ENCODE measurements at regions not wholly inside any gene's neighbourhood (a gene's known extent, or its start where the extent isn't known, plus 50 kb on each side); places are given as distances from the start of the nearest gene placed in this dataset.

DNA sequence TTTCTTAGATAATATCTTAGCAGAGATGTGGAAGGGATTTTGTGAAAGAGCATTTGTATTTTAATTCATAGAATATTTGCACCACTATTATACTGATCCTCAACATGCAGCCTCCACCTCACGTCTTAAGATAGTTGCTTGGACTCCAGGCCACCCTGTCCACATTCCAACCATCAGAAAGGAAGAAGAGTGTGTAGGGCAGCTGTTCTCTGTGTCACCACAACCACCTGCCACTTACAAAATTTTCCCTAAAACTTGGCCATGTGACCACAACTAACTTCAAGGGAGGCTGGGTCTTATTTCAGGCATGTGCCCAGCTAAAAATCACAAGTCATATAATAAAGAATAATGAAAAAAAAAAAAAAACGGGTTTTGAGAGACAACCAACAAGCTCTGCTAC lies 528.1 kb downstream of the RAB28 start:
- H2AFZ ChIP-seq (ENCODE audit: low read depth) = no peak overlapping the region
- H3K79me2 ChIP-seq (ENCODE audit: insufficient read depth, low read depth) = no peaks in the 10 kb centered on the region
- no peak overlapping the region for H3K4me2 ChIP-seq
- no peak overlapping the region for H3K4me3 ChIP-seq (IDR thresholded peaks at IDR 0.05; ENCODE audit: insufficient read depth, low read depth, low read length)
- no peaks in the 10 kb centered on the region for H4K20me1 ChIP-seq (ENCODE audit: insufficient read depth)
- TF ChIP-seq, protein P1, sequence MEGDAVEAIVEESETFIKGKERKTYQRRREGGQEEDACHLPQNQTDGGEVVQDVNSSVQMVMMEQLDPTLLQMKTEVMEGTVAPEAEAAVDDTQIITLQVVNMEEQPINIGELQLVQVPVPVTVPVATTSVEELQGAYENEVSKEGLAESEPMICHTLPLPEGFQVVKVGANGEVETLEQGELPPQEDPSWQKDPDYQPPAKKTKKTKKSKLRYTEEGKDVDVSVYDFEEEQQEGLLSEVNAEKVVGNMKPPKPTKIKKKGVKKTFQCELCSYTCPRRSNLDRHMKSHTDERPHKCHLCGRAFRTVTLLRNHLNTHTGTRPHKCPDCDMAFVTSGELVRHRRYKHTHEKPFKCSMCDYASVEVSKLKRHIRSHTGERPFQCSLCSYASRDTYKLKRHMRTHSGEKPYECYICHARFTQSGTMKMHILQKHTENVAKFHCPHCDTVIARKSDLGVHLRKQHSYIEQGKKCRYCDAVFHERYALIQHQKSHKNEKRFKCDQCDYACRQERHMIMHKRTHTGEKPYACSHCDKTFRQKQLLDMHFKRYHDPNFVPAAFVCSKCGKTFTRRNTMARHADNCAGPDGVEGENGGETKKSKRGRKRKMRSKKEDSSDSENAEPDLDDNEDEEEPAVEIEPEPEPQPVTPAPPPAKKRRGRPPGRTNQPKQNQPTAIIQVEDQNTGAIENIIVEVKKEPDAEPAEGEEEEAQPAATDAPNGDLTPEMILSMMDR (conservative IDR thresholded peaks at IDR 0.05; ENCODE audit: low read depth, low read length) = no peak
- no peaks in the 10 kb centered on the region for H3K27me3 ChIP-seq (ENCODE audit: insufficient read depth, low read depth)
- H3K4me1 ChIP-seq (ENCODE audit: low read depth, poor library complexity, severe bottlenecking) = no peaks in the 10 kb centered on the region
- H3K9ac ChIP-seq = no peak overlapping the region
- no peak overlapping the region for H3K27ac ChIP-seq
- no peaks in the 10 kb centered on the region for H3K36me3 ChIP-seq (ENCODE audit: insufficient read depth)

DNA sequence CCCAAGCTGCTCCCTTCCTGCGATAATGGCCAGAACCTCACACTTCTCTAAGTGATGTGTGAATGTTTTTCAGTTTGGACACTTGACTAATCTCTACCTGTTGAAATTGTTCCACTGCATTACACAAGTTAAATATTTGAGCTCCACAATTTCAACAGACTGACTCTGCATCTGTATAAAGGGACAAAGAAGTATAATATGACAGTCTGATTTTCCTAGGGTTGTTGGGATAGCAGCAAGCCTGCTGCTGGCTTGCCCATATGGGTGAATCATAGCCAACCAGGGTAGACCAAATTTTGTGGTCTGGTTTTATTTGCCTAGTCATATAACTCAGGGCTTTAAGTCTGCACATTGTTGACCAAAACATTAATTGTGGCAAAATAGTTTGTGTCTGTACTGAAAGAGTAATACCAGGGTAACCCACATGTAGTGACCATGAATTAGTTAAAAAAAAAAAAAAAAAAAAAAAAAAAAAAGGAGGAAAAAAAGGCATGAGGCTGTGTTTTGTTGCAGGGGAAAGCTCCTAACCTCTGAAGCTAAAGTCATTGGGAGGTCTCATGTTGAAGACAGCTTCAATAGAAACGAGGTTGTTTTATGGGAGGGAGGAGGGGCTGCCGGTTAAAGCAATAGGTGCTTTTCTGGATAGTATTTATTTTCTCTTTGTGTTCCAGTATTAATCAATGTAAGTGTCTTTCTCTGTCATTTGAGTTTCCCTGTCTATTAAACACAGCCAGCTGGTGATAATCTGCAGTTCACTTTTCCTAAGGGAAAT lies 534.2 kb downstream of the RAB28 start:
- no peaks in the 10 kb centered on the region for H4K20me1 ChIP-seq (ENCODE audit: insufficient read depth)
- no peak overlapping the region for H3K4me3 ChIP-seq (IDR thresholded peaks at IDR 0.05; ENCODE audit: insufficient read depth, low read depth, low read length)
- no peaks in the 10 kb centered on the region for H3K27me3 ChIP-seq (ENCODE audit: insufficient read depth, low read depth)
- TF ChIP-seq, protein P1 (conservative IDR thresholded peaks at IDR 0.05; ENCODE audit: low read depth, low read length) = no peak
- no peak overlapping the region for H3K4me2 ChIP-seq
- no peaks in the 10 kb centered on the region for H3K79me2 ChIP-seq (ENCODE audit: insufficient read depth, low read depth)
- H2AFZ ChIP-seq (ENCODE audit: low read depth) = no peak overlapping the region
- H3K4me1 ChIP-seq (ENCODE audit: low read depth, poor library complexity, severe bottlenecking) = no peaks in the 10 kb centered on the region
- no peak overlapping the region for H3K9ac ChIP-seq
- H3K36me3 ChIP-seq (ENCODE audit: insufficient read depth) = no peaks in the 10 kb centered on the region
- no peak overlapping the region for H3K27ac ChIP-seq

GRCh38 chr4:12943069-12943468 lies 541.1 kb downstream of the RAB28 start:
- H3K4me2 ChIP-seq = no peak overlapping the region
- no peaks in the 10 kb centered on the region for H3K79me2 ChIP-seq (ENCODE audit: insufficient read depth, low read depth)
- H3K4me1 ChIP-seq (ENCODE audit: low read depth, poor library complexity, severe bottlenecking) = no peaks in the 10 kb centered on the region
- no peaks in the 10 kb centered on the region for H3K27me3 ChIP-seq (ENCODE audit: insufficient read depth, low read depth)
- H3K4me3 ChIP-seq (IDR thresholded peaks at IDR 0.05; ENCODE audit: insufficient read depth, low read depth, low read length) = no peak overlapping the region
- H3K36me3 ChIP-seq (ENCODE audit: insufficient read depth) = no peaks in the 10 kb centered on the region
- H3K27ac ChIP-seq = no peak overlapping the region
- TF ChIP-seq, protein P1 (conservative IDR thresholded peaks at IDR 0.05; ENCODE audit: low read depth, low read length) = no peak
- H2AFZ ChIP-seq (ENCODE audit: low read depth) = no peak overlapping the region
- H4K20me1 ChIP-seq (ENCODE audit: insufficient read depth) = no peaks in the 10 kb centered on the region
- H3K9ac ChIP-seq = no peak overlapping the region

DNA sequence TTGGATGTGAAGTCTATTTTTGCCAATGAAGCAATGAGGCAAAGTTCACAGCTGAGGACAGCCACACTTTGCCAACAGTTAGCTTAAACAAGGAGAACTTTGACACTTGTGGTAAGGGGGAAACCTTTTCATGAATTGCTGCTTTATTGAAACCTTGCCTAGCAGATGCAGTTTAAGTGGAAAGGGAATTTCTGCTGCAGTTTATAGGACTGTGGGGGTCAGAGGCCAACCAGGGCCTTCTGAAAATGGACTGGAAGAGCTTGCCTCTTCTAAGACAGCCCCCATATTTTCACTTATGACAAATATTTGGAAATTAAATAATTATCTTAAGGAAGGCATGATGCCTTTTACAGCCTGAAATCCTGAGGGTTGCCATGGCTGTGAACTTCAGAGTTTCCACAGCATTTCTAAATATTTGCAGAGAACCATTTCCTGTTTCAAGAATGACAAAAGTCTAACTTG lies 550.3 kb downstream of the RAB28 start:
- no peaks in the 10 kb centered on the region for H4K20me1 ChIP-seq (ENCODE audit: insufficient read depth)
- no peak overlapping the region for H2AFZ ChIP-seq (ENCODE audit: low read depth)
- H3K9ac ChIP-seq = no peak overlapping the region
- H3K4me3 ChIP-seq (IDR thresholded peaks at IDR 0.05; ENCODE audit: insufficient read depth, low read depth, low read length) = no peak overlapping the region
- H3K79me2 ChIP-seq (ENCODE audit: insufficient read depth, low read depth) = no peaks in the 10 kb centered on the region
- no peak overlapping the region for H3K4me2 ChIP-seq
- no peaks in the 10 kb centered on the region for H3K4me1 ChIP-seq (ENCODE audit: low read depth, poor library complexity, severe bottlenecking)
- H3K27ac ChIP-seq = no peak overlapping the region
- no peaks in the 10 kb centered on the region for H3K27me3 ChIP-seq (ENCODE audit: insufficient read depth, low read depth)
- TF ChIP-seq, protein P1 (conservative IDR thresholded peaks at IDR 0.05; ENCODE audit: low read depth, low read length) = no peak
- H3K36me3 ChIP-seq (ENCODE audit: insufficient read depth) = no peaks in the 10 kb centered on the region

Data from KMS-11 (cell line).